Fibroblast of skin of right biceps (primary cell): ENCODE measurements at regions not wholly inside any gene's neighbourhood (a gene's known extent, or its start where the extent isn't known, plus 50 kb on each side); places are given as distances from the start of the nearest gene placed in this dataset.
"Not testable (repeated sequence)": the region's sequence is repeated elsewhere in the genome, so short reads cannot be mapped to it uniquely, and the experiment has no call there.

Experiments used
- DNase-seq: peaks from one replicate; pipeline ENCODE4 v3.0.0-alpha.2; 2013

DNA sequence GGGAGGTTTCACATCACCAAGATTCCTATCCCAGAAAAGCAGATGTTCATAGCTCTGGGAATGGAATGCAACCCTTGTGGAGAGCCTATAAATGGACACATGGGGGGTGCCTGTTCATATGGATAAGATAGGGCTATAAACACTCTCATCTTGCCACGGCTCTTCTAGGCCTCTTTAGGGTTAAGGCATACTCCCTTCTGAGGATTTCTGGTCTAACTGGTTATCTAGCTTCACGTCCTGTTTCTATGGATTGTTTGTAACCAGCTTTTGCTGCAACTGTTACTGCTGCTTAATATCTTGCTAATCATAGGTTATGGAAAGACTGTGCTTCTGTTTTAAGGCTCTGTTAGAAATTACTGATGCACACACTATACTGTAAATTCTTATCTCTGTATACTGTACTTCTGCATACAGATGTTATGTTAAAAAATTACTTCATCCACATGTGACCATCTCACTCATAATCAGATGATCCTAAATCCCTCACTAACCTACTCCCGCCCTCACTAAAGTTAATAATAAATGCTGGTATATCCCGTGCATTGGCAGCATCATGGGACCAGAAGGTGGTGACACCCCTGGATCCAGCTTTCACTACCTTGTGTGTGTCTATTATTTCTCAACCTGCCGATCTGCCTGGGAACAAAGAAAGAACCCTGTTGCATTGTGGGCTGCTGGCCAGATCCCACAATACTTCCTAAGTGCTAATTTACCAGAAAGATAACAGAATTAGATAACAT, 68.7 kb downstream of the PRKAB2 start:
- not testable (repeated sequence) for DNase-seq

DNA sequence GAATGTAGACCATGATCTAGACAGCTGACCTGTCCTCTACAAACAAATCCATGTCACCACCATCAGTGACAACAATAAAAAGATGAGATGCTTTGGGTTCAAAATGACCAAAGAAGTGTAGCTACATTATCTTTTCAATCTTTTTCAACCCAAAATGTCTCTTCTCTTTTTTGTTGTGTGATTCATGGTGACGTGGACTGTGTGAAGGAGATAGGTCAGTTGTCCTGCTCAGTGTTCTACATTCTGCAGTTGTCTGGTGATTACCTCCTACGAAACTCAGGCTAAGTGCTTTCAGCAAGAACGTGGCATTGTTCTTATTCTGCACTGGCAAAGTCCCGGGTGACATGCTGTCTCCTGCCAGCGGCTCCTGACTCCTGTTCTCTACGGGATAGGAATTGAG, 73.1 kb downstream of the PRKAB2 start:
- DNase-seq: no peak

DNA sequence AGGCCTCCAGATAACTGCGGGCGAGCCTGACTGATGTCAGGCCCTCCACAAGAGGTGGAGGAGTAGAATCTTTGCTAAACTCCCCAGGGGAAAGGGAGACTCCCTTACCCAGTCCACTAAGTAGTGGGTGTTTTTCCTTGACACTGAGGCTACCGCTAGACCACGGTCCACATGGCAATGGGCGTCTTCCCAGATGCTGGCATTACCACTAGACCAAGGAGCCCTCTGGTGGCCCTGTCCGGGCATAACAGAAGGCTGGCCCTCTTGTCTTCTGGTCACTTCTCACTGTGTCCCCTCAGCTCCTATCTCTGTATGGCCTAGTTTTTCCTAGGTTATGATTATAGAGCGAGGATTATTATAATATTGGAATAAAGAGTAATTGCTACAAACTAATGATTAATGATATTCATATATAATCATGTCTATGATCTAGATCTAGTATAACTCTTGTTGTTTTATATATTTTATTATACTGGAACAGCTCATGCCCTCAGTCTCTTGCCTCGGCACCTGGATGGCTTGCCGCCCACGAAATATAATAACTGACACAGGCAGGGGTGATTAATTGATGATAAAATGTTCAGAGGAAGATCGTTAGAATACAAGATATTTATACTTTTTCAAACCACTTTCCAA, 73.8 kb downstream of the PRKAB2 start:
- DNase-seq: not testable (repeated sequence)

DNA sequence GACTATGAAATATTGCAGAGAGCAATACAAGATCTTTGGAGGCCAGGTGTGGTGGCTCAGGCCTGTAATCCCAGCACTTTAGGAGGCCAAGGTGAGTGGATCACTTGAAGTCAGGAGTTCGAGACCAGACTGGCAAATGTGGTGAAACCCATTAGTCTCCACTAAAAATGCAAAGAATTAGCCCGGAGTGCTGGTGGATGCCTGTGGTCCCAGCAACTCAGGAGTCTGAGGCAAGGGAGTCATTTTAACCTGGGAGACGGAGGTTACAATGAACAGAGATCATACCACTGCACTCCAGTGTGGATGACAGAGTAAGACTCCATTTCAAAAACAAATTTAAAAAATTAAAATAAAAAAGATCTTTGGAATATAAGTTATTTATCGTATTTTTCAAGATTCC, 76.6 kb downstream of the PRKAB2 start:
- no peak for DNase-seq

DNA sequence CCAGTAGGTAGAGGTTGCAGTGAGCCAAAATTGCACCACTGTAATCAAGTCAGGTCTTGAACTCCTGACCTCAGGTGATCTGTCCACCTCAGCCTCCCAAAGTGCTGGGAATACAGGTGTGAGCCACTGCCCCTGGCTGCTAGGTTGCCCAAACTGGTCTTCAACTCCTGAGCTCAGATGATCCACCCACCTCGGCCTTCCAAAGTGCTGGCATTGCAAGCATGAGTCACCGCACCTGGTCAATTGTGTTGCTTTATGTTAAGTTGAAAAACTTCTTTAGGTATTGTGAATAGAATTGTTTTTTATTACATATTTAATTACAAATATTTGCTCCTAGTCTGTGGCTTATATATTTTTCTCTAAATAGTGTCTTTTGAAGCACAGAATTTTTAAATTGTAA, 80.5 kb downstream of the PRKAB2 start:
- DNase-seq: no peak

DNA sequence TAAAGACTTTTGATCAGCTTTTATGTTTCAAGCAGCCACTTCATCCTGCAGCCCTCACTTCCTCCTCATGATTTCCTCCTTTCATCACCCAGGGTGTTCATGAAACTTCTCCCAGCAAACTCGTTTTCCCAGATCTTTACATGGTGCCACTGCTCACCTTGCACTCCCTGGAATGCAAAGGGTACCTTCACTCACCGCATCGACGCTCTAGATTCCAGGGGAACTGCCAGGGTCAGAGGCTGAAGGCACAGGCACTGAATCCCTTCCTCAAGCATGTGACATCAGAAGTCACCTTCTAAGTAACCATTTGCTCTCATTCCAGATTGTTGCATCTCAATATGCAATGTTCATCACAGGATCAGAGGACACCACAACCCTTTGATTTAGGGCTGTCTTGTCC, 82.8 kb downstream of the PRKAB2 start:
- no peak for DNase-seq

DNA sequence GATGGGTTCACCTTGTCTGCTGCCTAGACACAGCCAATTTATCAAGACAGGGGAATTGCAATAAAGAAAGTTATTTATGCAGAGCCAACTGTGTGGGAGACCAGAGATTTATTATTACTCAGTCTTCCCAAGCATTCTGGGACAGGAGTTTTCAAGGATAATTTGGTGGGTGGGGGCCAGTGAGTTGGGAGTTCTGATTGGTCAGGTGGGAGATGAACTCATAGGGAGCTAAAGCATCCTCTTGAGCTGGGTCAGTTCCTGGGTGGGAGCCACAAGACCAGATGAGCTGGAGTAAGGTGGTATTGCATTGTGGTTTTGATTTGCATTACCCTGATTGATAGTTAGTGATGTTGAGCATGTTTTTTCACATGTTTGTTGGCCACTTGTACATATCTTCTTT, 86.1 kb downstream of the PRKAB2 start:
- DNase-seq: no peak

DNA sequence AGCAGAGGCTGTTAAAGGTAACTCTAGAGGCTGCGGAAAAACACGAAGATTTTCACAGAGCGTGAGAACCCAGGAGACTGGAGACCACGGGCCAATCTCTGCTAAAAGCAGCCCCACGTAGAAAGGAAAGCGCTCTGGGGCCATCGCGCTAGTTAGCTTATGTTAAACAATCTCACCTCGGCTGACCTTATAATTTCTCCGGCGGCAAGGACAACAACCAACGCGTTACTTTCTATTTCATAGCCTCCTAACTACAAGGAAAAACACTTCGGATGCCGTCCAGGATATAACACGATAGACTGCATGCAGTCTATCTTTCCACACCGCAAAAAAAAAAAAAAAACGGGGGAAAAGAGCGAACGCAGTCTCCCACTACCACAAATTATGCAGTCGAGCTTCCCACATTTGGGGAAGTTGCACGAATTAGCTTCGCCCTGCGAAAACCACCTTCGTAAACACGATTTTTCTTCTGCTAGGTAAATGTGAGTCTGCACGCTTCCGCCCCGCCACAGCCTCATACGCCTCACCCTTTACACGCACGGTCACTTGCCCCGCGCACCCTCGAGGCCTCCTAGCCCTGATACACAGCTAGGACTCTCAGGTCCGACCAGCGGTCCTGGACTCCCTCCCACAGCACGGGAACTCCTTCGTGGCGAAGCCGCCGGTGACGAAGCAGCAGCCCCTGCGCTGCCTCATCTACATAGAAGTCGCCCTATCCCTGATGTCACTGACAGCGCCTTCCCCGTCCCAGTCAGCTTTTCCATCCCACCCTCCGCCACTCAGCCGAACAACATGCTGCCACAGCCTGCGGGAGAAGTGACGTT, 87.8 kb downstream of the PRKAB2 start:
- peak; percentile 94 for DNase-seq

DNA sequence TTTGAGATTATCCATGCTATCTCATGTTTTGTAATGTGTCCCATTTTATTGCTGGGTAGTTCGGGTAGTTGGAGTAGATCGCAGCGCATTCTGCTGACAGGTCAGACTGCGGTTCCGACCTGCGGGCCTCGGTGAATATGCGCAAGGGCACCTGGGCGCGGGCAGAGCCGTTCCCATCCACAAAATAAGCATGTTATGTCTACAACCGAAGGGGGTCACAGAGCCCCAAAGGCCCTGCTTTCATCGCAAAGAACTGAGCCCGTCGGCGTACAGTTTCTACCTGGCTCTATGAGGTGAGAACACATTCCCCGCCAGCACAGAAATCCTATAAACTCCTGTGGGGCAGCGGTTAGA, 88.4 kb downstream of the PRKAB2 start:
- DNase-seq: no peak

DNA sequence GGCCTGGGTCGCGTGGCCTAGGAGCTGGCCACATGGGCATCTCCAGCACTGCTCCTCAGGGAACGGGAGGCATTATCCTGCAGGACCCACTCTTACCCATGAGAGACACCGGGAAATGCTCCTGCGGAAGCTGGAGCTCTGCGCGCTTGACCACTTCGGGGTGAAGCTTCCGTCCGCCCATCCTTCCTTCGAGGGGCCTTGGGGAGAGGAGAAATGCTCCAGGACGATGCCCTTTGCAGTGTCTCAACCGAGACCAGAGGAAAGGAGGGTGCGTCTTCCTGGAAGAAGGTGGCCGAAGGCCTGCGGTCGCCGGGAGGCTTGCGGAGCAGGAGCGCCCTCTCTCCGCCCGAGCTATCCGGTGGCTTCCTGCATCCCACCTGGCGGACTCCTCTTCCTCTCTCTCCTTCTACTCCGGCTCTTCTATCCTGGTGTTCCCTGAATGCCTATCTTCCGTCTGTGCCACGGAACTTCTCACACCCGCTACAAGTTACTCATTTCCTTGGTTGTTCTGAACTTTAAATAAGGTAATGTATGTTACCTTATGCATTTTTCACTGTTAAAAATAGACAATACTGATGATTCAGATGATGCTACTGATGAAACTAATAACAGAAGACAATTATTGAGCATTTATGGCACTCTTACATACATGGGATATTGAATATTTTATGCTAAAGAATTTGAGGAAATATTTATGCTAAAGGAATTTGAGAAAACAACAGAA, 91.4 kb downstream of the PRKAB2 start:
- no peak for DNase-seq

DNA sequence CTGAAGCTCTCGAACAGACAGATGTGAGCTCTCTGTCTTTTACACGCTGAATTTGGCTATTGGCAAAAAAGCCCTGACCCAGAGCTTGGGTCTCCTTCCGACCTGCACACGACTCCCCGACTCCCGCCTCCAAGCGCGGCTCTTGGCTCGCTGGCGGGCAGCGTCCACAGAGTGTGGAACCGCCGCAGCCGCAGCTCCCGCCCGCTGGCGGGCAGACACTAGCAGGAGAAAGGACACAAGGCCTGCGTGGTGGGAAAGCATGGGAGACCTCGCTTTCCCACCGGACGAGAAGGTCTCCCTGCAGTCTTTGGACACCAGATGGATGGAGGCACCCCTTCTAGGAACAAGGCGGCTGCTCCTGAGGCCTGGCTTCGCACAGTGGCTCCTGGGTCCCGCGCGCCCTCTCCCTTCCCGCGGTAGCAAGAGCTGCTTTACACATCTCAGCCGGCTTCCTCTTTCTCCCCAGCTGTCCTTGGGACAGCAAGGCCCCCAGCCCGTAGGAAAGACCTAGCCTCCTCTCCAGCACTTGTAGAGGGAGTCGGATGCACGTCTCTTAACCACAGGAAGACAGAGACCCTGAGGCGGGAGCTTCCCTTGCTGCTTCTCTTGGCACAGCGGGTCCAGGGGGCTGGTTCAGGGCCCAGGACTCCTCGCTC, 92.1 kb downstream of the PRKAB2 start:
- DNase-seq: no peak

DNA sequence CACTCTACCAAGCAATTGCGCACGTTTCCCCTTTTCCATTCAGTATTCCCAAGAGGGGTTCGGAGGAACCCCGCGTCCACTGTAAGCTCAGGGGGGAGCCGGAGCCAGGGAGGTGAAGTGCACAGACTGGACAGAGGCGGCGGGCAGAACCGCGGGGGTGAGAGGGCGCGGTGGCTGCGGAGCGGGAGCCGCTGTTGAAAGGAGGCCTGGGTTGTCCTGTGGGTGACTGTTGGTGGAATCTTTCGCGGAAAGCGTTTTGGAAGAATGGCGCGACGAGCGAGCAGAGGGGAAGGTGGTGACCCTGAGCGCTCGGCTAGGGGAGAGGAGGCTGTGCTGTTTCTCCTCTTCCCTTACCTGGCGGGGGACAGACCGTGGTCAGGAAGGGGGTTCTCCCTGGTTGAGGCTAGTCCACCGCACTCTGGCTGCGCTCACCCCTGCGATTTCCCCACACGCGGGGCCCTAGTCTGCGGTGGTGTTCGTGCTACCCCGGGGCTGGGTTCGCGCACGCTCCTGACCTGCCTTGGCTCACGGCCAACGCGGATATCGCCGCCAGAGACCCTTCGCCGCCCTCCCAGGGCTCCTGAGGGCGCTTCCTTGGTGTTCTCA, 92.8 kb downstream of the PRKAB2 start:
- DNase-seq: no peak

DNA sequence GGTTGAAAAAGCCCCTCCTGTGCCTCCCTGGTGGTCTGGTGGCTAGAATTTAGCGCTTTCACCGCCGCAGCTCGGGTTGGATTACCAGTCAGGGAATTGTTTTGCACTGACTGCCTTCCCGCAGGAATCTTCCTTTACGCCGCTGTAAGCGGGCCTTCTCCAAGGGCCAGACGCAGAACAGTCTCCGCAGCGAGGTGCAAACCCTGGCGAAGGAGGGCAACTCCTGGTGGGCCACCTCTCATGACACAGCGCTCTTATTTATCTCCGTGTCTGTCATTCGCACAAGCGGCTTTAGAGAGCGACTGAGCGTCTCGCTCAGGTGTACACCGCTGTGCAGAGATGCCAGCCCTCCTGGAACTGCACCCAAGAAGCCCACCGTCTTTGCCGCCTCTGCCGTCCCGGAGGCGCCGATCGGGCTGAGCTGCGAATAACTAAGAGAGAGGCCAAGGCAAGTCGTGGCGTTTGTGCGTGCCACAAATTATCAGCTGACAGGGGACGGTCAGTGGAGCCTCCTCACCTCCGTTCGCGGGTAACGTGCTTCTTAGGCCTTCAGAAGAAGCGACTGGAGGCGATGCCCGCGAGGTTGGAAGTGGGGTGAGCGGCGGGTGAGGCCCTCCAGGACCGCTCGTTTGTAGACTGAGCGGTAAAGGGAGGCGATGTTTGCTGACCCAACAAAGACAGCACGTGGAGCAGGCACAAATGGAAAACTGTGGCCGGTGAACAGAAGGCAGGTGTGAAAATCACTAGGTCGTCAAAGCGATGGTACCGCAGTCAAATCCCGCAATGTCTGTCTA, 93.5 kb downstream of the PRKAB2 start:
- DNase-seq: no peak

DNA sequence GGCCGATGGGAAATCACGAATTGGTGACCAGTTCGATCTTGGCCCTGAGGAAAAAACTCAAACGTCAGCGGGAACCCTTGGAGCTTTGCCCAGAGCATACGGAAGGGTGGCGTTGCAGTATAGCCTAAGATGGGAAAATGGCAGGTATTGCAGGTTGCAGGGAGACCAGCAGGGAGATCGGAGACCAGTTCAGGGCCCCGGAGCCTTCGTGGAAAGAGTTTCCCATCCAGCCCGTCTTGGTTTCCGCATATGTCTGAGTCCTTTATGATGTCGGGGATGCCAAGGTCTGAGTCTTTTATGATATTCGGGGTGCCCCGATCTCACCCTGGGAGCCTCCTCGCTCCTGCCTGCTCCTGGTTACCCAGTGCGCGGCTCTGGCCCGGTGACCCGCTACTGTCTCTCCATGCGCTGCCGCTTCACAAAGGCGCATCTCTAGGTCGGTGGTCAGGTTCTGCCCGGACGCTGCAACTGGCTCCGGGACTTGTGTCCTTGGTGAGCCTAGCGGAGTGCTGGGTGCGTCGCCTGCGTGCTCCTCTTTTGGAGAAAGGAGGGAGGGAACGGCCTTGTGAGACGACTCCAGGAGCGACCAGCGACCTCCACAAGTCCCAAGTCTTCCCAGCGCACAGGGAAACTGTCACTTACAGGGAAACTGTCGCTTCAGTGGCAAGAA, 94.2 kb downstream of the PRKAB2 start:
- no peak for DNase-seq

DNA sequence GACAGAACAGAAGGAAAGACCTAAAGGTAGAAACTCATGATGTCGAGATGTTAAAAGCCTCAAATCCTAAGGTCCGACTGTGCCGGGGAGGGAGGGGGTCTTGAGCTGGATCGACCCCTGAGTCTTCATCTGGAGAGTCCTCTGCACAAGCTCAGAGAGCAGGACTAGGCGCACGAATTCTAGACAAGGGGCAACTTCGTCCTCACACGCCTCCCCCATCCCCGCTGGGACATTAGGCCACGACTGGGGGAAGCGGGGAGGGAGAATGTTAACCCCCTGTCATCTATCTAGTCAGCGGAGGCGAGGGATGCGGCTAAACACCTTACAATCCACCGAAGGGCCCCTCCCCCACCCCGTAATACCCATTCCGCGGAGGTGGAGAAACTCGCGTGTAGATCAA, 94.7 kb downstream of the PRKAB2 start:
- DNase-seq: no peak

DNA sequence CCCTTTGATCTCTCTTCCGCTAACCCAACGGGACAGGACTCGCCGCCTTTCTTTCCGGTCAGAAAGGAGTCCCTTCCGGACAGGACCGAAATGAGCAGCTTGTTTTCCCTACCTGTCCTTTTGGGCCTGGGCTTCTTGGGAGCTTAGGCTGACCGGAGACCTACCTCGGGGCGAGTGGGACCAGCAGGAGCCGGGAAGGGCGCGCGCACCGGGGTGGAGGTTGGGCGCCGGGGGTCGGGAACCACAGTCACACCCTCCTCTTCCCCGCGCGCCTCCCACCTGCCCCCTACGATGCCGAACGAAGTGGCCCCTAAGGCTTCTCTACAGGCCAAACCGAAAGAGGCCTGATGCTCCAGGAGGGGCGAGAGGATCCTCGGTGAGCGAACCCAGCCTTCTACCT, 95.2 kb downstream of the PRKAB2 start:
- DNase-seq: no peak

DNA sequence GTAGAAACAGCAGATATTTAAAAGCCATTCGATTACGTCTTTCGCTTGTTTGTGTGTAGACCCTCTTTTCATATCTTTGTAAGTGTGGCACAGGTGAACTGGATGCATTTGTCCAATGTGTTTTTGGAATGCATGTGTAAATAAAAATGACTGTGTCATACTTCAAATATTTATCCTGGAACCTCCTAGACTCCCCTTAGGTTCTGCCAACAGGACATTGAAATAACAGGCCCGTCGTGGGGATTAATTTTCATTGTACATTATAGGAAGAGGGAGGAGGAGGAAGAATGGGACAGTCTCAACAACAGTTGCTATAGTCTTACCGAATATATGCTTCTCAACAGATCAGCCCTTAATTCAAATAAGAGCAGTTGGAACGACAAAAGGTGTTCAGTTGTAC, 95.8 kb downstream of the PRKAB2 start:
- DNase-seq: no peak

DNA sequence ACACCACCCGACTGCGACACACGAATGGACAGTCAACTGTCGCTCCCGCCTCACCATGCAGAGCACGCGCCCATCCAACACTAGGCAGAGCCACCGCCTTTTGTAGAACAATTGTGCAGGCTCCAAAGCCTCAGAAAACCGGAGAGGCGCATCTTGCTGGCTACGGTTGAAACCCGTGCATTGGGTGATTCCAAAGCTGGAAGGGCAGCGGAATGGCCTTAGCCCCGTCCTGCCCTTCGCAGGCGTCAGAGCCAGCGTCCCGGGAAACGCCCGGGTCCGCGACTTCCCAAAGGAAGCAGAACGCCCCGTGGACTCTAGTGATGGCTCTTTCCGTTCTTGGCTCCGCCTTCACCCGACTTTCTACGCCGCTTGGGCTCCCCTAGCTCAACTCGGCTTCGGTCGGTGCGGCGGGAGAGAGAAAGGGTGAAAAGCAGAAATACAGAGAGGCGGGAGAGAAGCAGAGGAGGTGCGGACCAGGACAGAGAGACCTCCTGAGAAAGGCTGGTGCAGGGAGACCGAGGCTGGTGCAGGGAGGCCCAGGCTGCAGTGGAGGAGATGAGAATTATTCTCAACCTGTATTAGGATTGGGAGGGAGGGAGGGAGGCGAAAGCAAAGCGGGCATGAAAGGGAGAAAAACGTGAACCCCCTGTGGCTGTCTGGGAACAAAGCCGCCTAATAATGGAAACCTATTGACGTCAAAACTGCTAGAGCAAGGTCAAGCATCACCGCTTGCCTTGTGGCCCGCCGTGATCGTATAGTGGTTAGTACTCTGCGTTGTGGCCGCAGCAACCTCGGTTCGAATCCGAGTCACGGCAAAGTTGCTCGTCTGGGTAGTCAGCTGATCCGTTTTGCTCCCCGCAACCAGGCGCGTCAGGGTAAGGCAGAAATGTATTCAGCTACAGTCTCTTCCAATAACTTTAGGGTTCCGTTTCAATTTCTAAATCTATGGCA, 99.5 kb downstream of the PRKAB2 start:
- DNase-seq: peak; percentile 8

DNA sequence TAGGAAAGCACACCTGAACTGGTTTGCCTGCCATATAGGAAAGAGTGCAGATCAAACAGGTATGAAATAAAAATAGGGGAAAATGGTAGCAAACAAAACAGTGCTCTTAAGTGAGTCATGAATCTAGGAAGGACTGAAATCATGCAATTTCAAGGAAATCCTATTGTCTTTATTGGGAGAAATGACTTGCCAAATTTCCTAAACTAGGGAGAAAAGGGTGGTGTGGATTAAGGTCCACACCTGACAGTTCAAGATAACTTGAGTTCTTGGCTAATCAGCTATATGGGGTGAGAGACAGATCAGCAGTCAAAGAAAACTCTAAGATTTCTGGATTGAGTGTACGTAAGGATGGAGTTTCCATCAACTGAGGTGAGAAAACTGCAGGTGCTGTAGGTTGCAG, 101.1 kb downstream of the PRKAB2 start:
- DNase-seq: no peak

DNA sequence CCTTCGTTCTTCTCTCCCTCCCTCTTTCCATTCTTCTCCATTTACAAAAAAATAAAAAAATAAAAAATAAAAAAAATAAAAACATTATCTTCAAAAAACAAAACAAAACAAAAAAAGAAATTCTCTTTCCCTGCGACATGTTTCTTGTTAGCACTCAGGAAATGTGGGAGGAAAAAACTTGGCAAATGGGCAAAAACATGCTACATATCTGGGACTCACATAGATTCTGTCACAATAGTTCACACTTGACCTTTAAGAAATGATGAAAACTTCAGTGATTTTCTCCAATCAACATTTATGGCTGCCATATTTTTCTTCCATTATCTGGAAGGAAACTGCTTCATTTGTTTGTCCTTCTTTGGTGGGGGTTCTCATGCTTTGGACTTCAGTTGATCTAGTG, 109.3 kb downstream of the PRKAB2 start:
- DNase-seq: no peak
